Left ventricle myocardium inferior (tissue), 1 donor: ENCODE measurements at regions not wholly inside any gene's neighbourhood (a gene's known extent, or its start where the extent isn't known, plus 50 kb on each side); places are given as distances from the start of the nearest gene placed in this dataset.

Source experiments
- DNase-seq: peaks from one replicate; pipeline ENCODE4 v3.0.0-alpha.2; 2020
- H3K27ac ChIP-seq: fragments of 200-600 bp; replicated peaks from 2 replicates; pipeline ENCODE4 v1.8.0; 2021
- H3K27me3 ChIP-seq: fragments of 200-600 bp; 2 replicates; pipeline ENCODE4 v1.8.0; 2021; ENCODE audit warnings: low read depth
- H3K36me3 ChIP-seq: fragments of 200-600 bp; 2 replicates; pipeline ENCODE4 v1.8.0; 2021
- H3K4me1 ChIP-seq: fragments of 200-600 bp; 2 replicates; pipeline ENCODE4 v1.8.0; 2021
- H3K4me3 ChIP-seq: fragments of 200-600 bp; 2 replicates; pipeline ENCODE4 v1.8.0; 2021; ENCODE audit warnings: mild to moderate bottlenecking, moderate library complexity
- H3K9me3 ChIP-seq: fragments of 200-600 bp; replicated peaks from 2 replicates; pipeline ENCODE4 v1.8.0; 2021
- intact Hi-C: fragments of 100-400 bp; cut with micrococcal nuclease; formaldehyde crosslinking; loops from one replicate; pipeline ENCODE4 v1.11.0; 2022
- TF ChIP-seq, protein P1 (sequence below): fragments of 200-600 bp; IDR thresholded peaks from 2 replicates; pipeline ENCODE4 v1.8.0; 2021; ENCODE audit warnings: antibody characterized with exemption, mild to moderate bottlenecking, borderline replicate concordance
- donor health status: DM: no; HTN: yes; CAD: no; lungs with severe emphysema.

DNA sequence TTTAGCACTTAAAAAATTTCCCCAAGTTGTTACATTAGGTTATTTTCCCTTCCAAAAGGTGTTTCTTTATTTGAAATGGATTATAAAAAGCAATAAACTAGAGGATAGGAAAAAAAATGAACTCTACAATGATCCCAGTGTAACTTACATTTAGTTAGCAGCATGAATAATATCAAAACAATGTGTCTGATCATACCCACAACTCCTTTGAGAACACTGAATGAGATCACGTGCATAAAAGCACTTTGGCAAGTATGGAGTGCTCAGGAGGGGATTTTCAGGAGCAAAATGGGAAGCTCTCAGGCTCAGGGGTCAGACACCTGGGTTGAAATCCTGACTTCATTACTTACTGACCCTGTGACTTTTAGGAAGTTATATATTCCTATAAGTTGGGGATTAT, 369.7 kb upstream of the PROX1 start:
- H3K27ac ChIP-seq: no peak overlapping the region
- no peak overlapping the region for H3K4me3 ChIP-seq
- H3K9me3 ChIP-seq: no peaks in the 10 kb centered on the region
- H3K36me3 ChIP-seq: no peaks in the 10 kb centered on the region
- H3K27me3 ChIP-seq: peaks cover 20% of the 10 kb centered on the region
- TF ChIP-seq, protein P1, sequence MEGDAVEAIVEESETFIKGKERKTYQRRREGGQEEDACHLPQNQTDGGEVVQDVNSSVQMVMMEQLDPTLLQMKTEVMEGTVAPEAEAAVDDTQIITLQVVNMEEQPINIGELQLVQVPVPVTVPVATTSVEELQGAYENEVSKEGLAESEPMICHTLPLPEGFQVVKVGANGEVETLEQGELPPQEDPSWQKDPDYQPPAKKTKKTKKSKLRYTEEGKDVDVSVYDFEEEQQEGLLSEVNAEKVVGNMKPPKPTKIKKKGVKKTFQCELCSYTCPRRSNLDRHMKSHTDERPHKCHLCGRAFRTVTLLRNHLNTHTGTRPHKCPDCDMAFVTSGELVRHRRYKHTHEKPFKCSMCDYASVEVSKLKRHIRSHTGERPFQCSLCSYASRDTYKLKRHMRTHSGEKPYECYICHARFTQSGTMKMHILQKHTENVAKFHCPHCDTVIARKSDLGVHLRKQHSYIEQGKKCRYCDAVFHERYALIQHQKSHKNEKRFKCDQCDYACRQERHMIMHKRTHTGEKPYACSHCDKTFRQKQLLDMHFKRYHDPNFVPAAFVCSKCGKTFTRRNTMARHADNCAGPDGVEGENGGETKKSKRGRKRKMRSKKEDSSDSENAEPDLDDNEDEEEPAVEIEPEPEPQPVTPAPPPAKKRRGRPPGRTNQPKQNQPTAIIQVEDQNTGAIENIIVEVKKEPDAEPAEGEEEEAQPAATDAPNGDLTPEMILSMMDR: no peak
- peaks cover 6% of the 10 kb centered on the region for H3K4me1 ChIP-seq
- DNase-seq: no peak
- intact Hi-C loops: no loop called here

DNA sequence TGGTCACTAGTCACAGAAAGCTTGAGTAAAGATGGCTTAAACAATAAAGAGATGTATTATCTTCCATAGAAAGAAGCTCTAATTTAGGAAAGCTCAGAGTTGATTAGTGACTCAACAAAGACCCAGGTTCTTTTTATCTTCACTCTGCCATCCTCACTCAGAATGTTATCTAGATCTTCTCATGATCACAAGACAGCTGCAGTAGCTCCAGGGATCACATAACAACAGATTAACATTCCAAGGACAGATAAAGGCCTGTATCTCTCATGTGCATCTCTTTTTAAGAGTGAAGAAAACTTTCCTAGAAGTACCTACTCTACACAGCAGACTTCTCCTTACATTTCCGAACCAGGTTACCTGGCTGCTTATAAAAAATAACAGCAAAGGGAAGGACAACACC, 368.7 kb upstream of the PROX1 start:
- intact Hi-C loops: no loop called here
- no peaks in the 10 kb centered on the region for H3K36me3 ChIP-seq
- peaks cover 20% of the 10 kb centered on the region for H3K27me3 ChIP-seq
- H3K9me3 ChIP-seq: no peaks in the 10 kb centered on the region
- TF ChIP-seq, protein P1: no peak
- DNase-seq: no peak
- no peak overlapping the region for H3K4me3 ChIP-seq
- H3K4me1 ChIP-seq: peaks cover 6% of the 10 kb centered on the region
- no peak overlapping the region for H3K27ac ChIP-seq

DNA sequence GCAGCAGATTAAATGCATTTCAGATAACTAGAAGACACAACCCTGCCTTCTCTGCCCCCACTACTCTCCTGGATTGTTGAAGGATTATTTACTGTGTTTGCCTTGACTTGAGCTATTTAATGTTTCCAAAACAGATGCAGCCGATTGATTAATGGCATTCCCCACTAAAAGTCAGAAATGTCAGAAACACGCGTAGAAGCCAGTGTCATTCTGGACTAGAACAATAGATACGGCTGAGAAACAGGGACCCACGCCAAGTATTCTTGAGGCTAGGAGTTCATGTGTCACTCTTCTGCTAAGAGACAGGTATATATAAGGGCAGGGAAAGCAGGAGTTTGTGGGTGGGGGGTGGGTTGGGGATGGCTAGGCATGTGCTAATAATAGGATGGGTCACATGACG, 366.7 kb upstream of the PROX1 start:
- peaks cover 12% of the 10 kb centered on the region for H3K27me3 ChIP-seq
- no peak overlapping the region for H3K27ac ChIP-seq
- H3K4me1 ChIP-seq: peaks cover 6% of the 10 kb centered on the region
- DNase-seq: no peak
- TF ChIP-seq, protein P1: no peak
- intact Hi-C loops: no loop called here
- H3K36me3 ChIP-seq: no peaks in the 10 kb centered on the region
- peaks cover 4% of the 10 kb centered on the region for H3K9me3 ChIP-seq
- no peak overlapping the region for H3K4me3 ChIP-seq

DNA sequence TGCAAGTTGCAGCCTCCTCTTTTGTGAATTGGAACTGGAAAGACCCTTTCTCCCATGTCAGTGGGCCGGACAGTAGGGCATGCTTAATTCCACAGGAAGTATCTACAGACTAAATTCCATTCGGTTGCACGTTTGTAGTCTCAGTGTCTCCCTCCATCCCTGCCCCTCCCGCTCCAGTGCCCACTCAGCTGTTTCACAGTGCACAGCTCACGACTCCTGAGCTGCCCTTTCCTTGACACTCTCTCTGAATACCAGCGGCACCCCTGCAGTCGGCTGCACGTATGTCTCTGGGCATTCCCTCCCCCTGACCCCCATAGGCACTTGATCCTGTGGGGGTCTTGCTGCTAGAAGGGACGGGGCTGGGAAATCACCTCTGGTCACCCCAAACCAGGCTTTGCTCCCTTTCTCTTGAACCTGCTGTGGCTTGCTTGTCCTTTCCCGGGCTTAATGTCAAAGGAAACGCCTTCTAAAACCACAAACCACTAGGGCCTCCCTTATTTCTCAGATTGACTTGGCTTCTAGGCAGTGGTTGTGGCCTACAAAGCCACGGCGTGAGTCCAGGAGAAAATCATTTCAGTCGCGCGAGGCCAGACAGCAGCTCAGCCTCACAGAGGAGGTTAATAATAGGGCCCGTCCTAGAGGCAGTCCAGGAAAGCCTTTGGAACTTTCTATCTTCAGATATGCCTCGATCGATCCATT, 365.3 kb upstream of the PROX1 start:
- TF ChIP-seq, protein P1: no peak
- Histone ChIP-seq H3K27ac (no peak overlapping the region), H3K4me3 (no peak overlapping the region), H3K9me3 (peaks cover 11% of the 10 kb centered on the region), H3K4me1 (peaks cover 6% of the 10 kb centered on the region), H3K36me3 (no peaks in the 10 kb centered on the region), H3K27me3 (peaks cover 4% of the 10 kb centered on the region)
- intact Hi-C loops: no loop called here
- DNase-seq: no peak

DNA sequence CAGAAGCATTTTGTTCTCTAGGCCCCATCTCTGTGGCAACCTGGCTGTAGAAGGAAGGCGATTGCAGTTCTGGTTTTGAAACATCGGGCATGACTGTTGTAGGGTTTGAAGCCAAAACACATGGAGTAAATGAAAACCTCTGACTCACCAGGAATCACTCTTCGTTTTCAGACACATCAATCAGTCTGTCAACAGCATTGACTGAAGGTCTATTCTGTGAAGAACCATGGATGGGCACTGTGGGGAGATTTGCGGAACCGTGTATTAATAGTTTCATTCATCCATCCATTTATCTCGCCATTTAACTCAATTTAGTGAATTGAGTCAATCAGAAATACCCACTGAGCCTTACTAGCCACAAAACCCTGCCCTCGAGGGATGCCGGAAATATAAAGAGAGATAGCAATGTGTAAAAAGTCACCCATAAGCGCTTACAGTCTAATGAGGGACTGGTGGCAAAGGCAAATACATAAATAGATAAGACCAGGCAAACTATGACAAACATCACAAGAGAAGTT, 364.6 kb upstream of the PROX1 start:
- Histone ChIP-seq H3K9me3 (peaks cover 11% of the 10 kb centered on the region), H3K27ac (no peak overlapping the region), H3K4me1 (peaks cover 6% of the 10 kb centered on the region), H3K4me3 (no peak overlapping the region), H3K27me3 (peaks cover 4% of the 10 kb centered on the region), H3K36me3 (no peaks in the 10 kb centered on the region)
- intact Hi-C loops: no loop called here
- TF ChIP-seq, protein P1: no peak
- no peak for DNase-seq
